Stimulated activated naive CD8-positive, alpha-beta T cell treated with anti-CD3 and anti-CD28 coated beads, Interleukin-15, amount 100 ng/mL, for 72 hours (primary cell): ENCODE measurements at regions not wholly inside any gene's neighbourhood (a gene's known extent, or its start where the extent isn't known, plus 50 kb on each side); places are given as distances from the start of the nearest gene placed in this dataset.
A peak's percentile ranks its signal among the peaks of the same experiment; 100 is the strongest.

ENCODE experiments used
- ATAC-seq: fragments of 150-1000 bp; cut with Tn5 transposase; 2 replicates; pipeline ENCODE4 v1.10.0; 2021; ENCODE audit warnings: mild to moderate bottlenecking, moderate library complexity
- DNase-seq, 2 donors: peaks; one replicate each; pipeline ENCODE4 v3.0.0; 2021 to 2022
- H3K27ac Mint-ChIP-seq, 2 donors: one replicate each; pipeline ENCODE4 v1.8.0; 2022; ENCODE audit warnings: mild to moderate bottlenecking in 2 of 2, mixed read lengths in 2 of 2, moderate library complexity in 2 of 2
- H3K27me3 Mint-ChIP-seq: one replicate; pipeline ENCODE4 v1.8.0; 2022; ENCODE audit warnings: mixed read lengths
- H3K4me1 Mint-ChIP-seq: one replicate; pipeline ENCODE4 v1.8.0; 2022; ENCODE audit warnings: mild to moderate bottlenecking, mixed read lengths
- H3K4me3 Mint-ChIP-seq, 2 donors: one replicate each; pipeline ENCODE4 v1.8.0; 2022; ENCODE audit warnings: mild to moderate bottlenecking in 2 of 2, mixed read lengths in 2 of 2, moderate library complexity in 1 of 2
- H3K9me3 Mint-ChIP-seq, 2 donors: one replicate each; pipeline ENCODE4 v1.8.0; 2022; ENCODE audit warnings: mixed read lengths in 2 of 2

GRCh38 chr15:91698241-91698640 is 155.3 kb upstream of the SLCO3A1 start:
- Mint-ChIP-seq H3K27ac (no peak overlapping the region), H3K4me1 (no peaks in the 10 kb centered on the region), H3K4me3 (no peak overlapping the region), H3K9me3 (no peaks in the 10 kb centered on the region), H3K27me3 (no peaks in the 10 kb centered on the region)
- DNase-seq (no peak), ATAC-seq (no peak)

- H3K27me3 Mint-ChIP-seq = no peaks in the 10 kb centered on the region
- ATAC-seq (no peak), DNase-seq (no peak)
- H3K9me3 Mint-ChIP-seq = no peaks in the 10 kb centered on the region
- no peak overlapping the region for H3K27ac Mint-ChIP-seq
- no peaks in the 10 kb centered on the region for H3K4me1 Mint-ChIP-seq
- no peak overlapping the region for H3K4me3 Mint-ChIP-seq
These were observed 153.8 kb upstream of the SLCO3A1 start for GRCh38 chr15:91699741-91700140.

- Mint-ChIP-seq H3K27ac (no peak overlapping the region), H3K9me3 (no peaks in the 10 kb centered on the region), H3K4me3 (no peak overlapping the region), H3K4me1 (peaks cover 21% of the 10 kb centered on the region), H3K27me3 (no peaks in the 10 kb centered on the region)
- no peak for DNase-seq
- no peak for ATAC-seq
These were observed 150.2 kb upstream of the SLCO3A1 start for GRCh38 chr15:91703274-91703673.

- Mint-ChIP-seq H3K9me3 (no peaks in the 10 kb centered on the region), H3K27ac (no peak overlapping the region), H3K4me1 (peaks cover 21% of the 10 kb centered on the region), H3K4me3 (no peak overlapping the region), H3K27me3 (peaks cover 5% of the 10 kb centered on the region)
- no peak for ATAC-seq
- DNase-seq = no peak
These were observed 149.2 kb upstream of the SLCO3A1 start for GRCh38 chr15:91704343-91704742.

GRCh38 chr15:91706322-91707032 is 147.0 kb upstream of the SLCO3A1 start:
- no peaks in the 10 kb centered on the region for H3K9me3 Mint-ChIP-seq
- H3K27me3 Mint-ChIP-seq = peaks cover 20% of the 10 kb centered on the region
- H3K4me3 Mint-ChIP-seq = peak overlapping the region in 1 of 2 donors; percentile 22
- peak overlapping the region; percentile 69 for H3K27ac Mint-ChIP-seq
- H3K4me1 Mint-ChIP-seq = peaks cover 21% of the 10 kb centered on the region
- peak; percentile 84 to 91 for DNase-seq
- ATAC-seq = peak; percentile 99

GRCh38 chr15:91710080-91710698 is 143.3 kb upstream of the SLCO3A1 start:
- DNase-seq (peak; percentile 4 to 19), ATAC-seq (peak; percentile 47)
- no peaks in the 10 kb centered on the region for H3K9me3 Mint-ChIP-seq
- H3K4me1 Mint-ChIP-seq = peaks cover 21% of the 10 kb centered on the region
- H3K4me3 Mint-ChIP-seq = no peak overlapping the region
- H3K27ac Mint-ChIP-seq = no peak overlapping the region
- peaks cover 40% of the 10 kb centered on the region for H3K27me3 Mint-ChIP-seq

- no peaks in the 10 kb centered on the region for H3K9me3 Mint-ChIP-seq
- H3K27ac Mint-ChIP-seq = peak overlapping the region in 1 of 2 donors; percentile 4
- peaks cover 9% of the 10 kb centered on the region for H3K4me1 Mint-ChIP-seq
- no peak for DNase-seq
- peaks cover 46% of the 10 kb centered on the region for H3K27me3 Mint-ChIP-seq
- ATAC-seq = no peak
- no peak overlapping the region for H3K4me3 Mint-ChIP-seq
These were observed 142.0 kb upstream of the SLCO3A1 start for GRCh38 chr15:91711384-91712033.

GRCh38 chr15:91712286-91712685 is 141.2 kb upstream of the SLCO3A1 start:
- Mint-ChIP-seq H3K27me3 (peaks cover 49% of the 10 kb centered on the region), H3K9me3 (no peaks in the 10 kb centered on the region), H3K4me1 (peaks cover under 1% of the 10 kb centered on the region), H3K4me3 (no peak overlapping the region), H3K27ac (no peak overlapping the region)
- ATAC-seq (no peak), DNase-seq (no peak)

GRCh38 chr15:91716536-91716935 is 137.0 kb upstream of the SLCO3A1 start:
- H3K4me1 Mint-ChIP-seq = no peaks in the 10 kb centered on the region
- DNase-seq (no peak), ATAC-seq (no peak)
- H3K9me3 Mint-ChIP-seq = no peaks in the 10 kb centered on the region
- no peak overlapping the region for H3K27ac Mint-ChIP-seq
- H3K4me3 Mint-ChIP-seq = no peak overlapping the region
- H3K27me3 Mint-ChIP-seq = peaks cover 52% of the 10 kb centered on the region

- H3K27ac Mint-ChIP-seq = no peak overlapping the region
- no peak for ATAC-seq
- peaks cover 46% of the 10 kb centered on the region for H3K27me3 Mint-ChIP-seq
- no peaks in the 10 kb centered on the region for H3K4me1 Mint-ChIP-seq
- H3K4me3 Mint-ChIP-seq = no peak overlapping the region
- no peak for DNase-seq
- H3K9me3 Mint-ChIP-seq = no peaks in the 10 kb centered on the region
These were observed 135.7 kb upstream of the SLCO3A1 start for GRCh38 chr15:91717811-91718210.

- Mint-ChIP-seq H3K9me3 (no peaks in the 10 kb centered on the region), H3K27ac (no peak overlapping the region), H3K27me3 (peaks cover 27% of the 10 kb centered on the region), H3K4me3 (no peak overlapping the region), H3K4me1 (no peaks in the 10 kb centered on the region)
- DNase-seq (no peak), ATAC-seq (no peak)
These were observed 129.5 kb upstream of the SLCO3A1 start for GRCh38 chr15:91723959-91724358.

GRCh38 chr15:91733661-91734060 is 119.8 kb upstream of the SLCO3A1 start:
- H3K4me3 Mint-ChIP-seq = no peak overlapping the region
- H3K27me3 Mint-ChIP-seq = peaks cover 27% of the 10 kb centered on the region
- ATAC-seq (no peak), DNase-seq (no peak)
- H3K27ac Mint-ChIP-seq = no peak overlapping the region
- no peaks in the 10 kb centered on the region for H3K4me1 Mint-ChIP-seq
- no peaks in the 10 kb centered on the region for H3K9me3 Mint-ChIP-seq

- ATAC-seq (no peak), DNase-seq (no peak)
- H3K9me3 Mint-ChIP-seq = no peaks in the 10 kb centered on the region
- peaks cover 18% of the 10 kb centered on the region for H3K27me3 Mint-ChIP-seq
- no peak overlapping the region for H3K27ac Mint-ChIP-seq
- no peaks in the 10 kb centered on the region for H3K4me1 Mint-ChIP-seq
- H3K4me3 Mint-ChIP-seq = no peak overlapping the region
These were observed 116.2 kb upstream of the SLCO3A1 start for GRCh38 chr15:91737151-91737818.

- no peak for ATAC-seq
- no peaks in the 10 kb centered on the region for H3K9me3 Mint-ChIP-seq
- H3K27ac Mint-ChIP-seq = no peak overlapping the region
- no peaks in the 10 kb centered on the region for H3K4me1 Mint-ChIP-seq
- peaks cover 40% of the 10 kb centered on the region for H3K27me3 Mint-ChIP-seq
- DNase-seq = no peak
- no peak overlapping the region for H3K4me3 Mint-ChIP-seq
These were observed 111.5 kb upstream of the SLCO3A1 start for GRCh38 chr15:91741986-91742385.

- ATAC-seq (no peak), DNase-seq (no peak)
- Mint-ChIP-seq H3K4me1 (no peaks in the 10 kb centered on the region), H3K27ac (no peak overlapping the region), H3K4me3 (no peak overlapping the region), H3K27me3 (no peaks in the 10 kb centered on the region), H3K9me3 (peaks cover 7 to 9% of the 10 kb centered on the region in 2 donors)
These were observed 101.9 kb upstream of the SLCO3A1 start for GRCh38 chr15:91751611-91752010.
